IMR-90 (cell line): ENCODE measurements at regions not wholly inside any gene's neighbourhood (a gene's known extent, or its start where the extent isn't known, plus 50 kb on each side); places are given as distances from the start of the nearest gene placed in this dataset.

Source experiments
- ATAC-seq: fragments of 200-7000 bp; cut with Tn5 transposase; 2 replicates; pipeline ENCODE4 v1.9.1; 2020; ENCODE audit warnings: low read depth, mild to moderate bottlenecking, moderate library complexity
- BruUV-seq: library from RNA; stranded (reverse); fragments of 400-500 nt; replicated peaks from 2 replicates; lab custom pipeline; 2021; lab: Mats Ljungman, UMichigan
- CTCF ChIA-PET: fragments of 300-600 bp; formaldehyde crosslinking; extraction: SDS; loops from one replicate; lab custom pipeline; 2021; ENCODE audit warnings: antibody characterized with exemption; lab: Yijun Ruan, JAX
- POLR2A ChIA-PET: fragments of 300-600 bp; sonication (Branson Sonifier 250); formaldehyde crosslinking; loops from one replicate; lab custom pipeline; 2022; ENCODE audit warnings: antibody characterized with exemption; ENCODE audit not compliant: unreplicated experiment; lab: Charles Lee
- DNase-seq: peaks from one replicate; pipeline ENCODE4 v3.0.0; 2013
- H2AFZ ChIP-seq: replicated peaks from 2 replicates; pipeline ENCODE3; 2013; ENCODE audit warnings: low read length, mild to moderate bottlenecking; ENCODE audit not compliant: poor library complexity
- H2AK5ac ChIP-seq: 2 replicates; pipeline ENCODE4 v1.6.1; 2013; ENCODE audit warnings: low read depth, low read length, inconsistent platforms
- H2AK9ac ChIP-seq: replicated peaks from 2 replicates; pipeline ENCODE3; 2013; ENCODE audit warnings: mild to moderate bottlenecking, low read depth, low read length, moderate library complexity; ENCODE audit not compliant: poor library complexity
- H2BK120ac ChIP-seq: 2 replicates; pipeline ENCODE4 v1.6.1; 2013; ENCODE audit warnings: low read depth, low read length, inconsistent platforms
- H2BK15ac ChIP-seq: 3 replicates; pipeline ENCODE4 v1.6.1; 2013; ENCODE audit warnings: low read depth, low read length, inconsistent platforms
- H2BK20ac ChIP-seq: 2 replicates; pipeline ENCODE4 v1.6.1; 2013; ENCODE audit warnings: low read depth, mild to moderate bottlenecking, inconsistent platforms, low read length, moderate library complexity
- H2BK5ac ChIP-seq: 2 replicates; pipeline ENCODE4 v1.6.1; 2013; ENCODE audit warnings: mild to moderate bottlenecking, low read depth, low read length, inconsistent platforms; ENCODE audit not compliant: poor library complexity, severe bottlenecking
- H3K14ac ChIP-seq: replicated peaks from 2 replicates; pipeline ENCODE4 v1.6.1; 2013; ENCODE audit warnings: low read depth, low read length, inconsistent platforms
- H3K18ac ChIP-seq: 2 replicates; pipeline ENCODE4 v1.6.1; 2013; ENCODE audit warnings: low read depth, low read length, control low read depth
- H3K23ac ChIP-seq: 2 replicates; pipeline ENCODE4 v1.6.1; 2013; ENCODE audit warnings: low read depth, low read length, inconsistent platforms
- H3K27ac ChIP-seq: 2 replicates; pipeline ENCODE4 v1.5.1; 2013; ENCODE audit warnings: mild to moderate bottlenecking, control low read depth, low read length; ENCODE audit not compliant: insufficient read depth
- H3K27me3 ChIP-seq: 2 replicates; pipeline ENCODE4 v1.6.1; 2013; ENCODE audit warnings: low read length; ENCODE audit not compliant: control insufficient read depth, insufficient read depth
- H3K36me3 ChIP-seq: 2 replicates; pipeline ENCODE4 v1.6.1; 2013; ENCODE audit warnings: low read length, mixed read lengths; ENCODE audit not compliant: control insufficient read depth, insufficient read depth
- H3K4ac ChIP-seq: 2 replicates; pipeline ENCODE4 v1.6.1; 2013; ENCODE audit warnings: low read depth, low read length, inconsistent platforms
- H3K4me1 ChIP-seq: 2 replicates; pipeline ENCODE4 v1.6.1; 2013; ENCODE audit warnings: low read length, mixed read lengths; ENCODE audit not compliant: control insufficient read depth, insufficient read depth
- H3K4me2 ChIP-seq: 2 replicates; pipeline ENCODE4 v1.6.1; 2013; ENCODE audit warnings: low read depth, mild to moderate bottlenecking, control low read depth, low read length, moderate library complexity
- H3K4me3 ChIP-seq: 2 replicates; pipeline ENCODE4 v1.5.1; 2013; ENCODE audit warnings: low read depth, mild to moderate bottlenecking, control low read depth, low read length, moderate library complexity; ENCODE audit not compliant: insufficient read depth
- H3K56ac ChIP-seq: 2 replicates; pipeline ENCODE4 v1.6.1; 2013; ENCODE audit warnings: low read length, inconsistent platforms; ENCODE audit not compliant: insufficient read depth; ENCODE audit errors: extremely low read depth
- H3K79me1 ChIP-seq, 2 experiments: 2 replicates each; pipeline ENCODE4 v1.6.1; 2013; ENCODE audit warnings: low read length in 2 of 2, inconsistent platforms in 1 of 2, low read depth in 1 of 2
- H3K9ac ChIP-seq: 2 replicates; pipeline ENCODE4 v1.6.1; 2013; ENCODE audit warnings: low read depth, low read length, control low read depth
- H3K9me1 ChIP-seq: 2 replicates; pipeline ENCODE4 v1.6.1; 2013; ENCODE audit warnings: low read length, inconsistent platforms; ENCODE audit not compliant: insufficient read depth
- H3K9me3 ChIP-seq: 2 replicates; pipeline ENCODE4 v1.6.1; 2013; ENCODE audit warnings: low read length; ENCODE audit not compliant: control insufficient read depth, insufficient read depth
- H4K20me1 ChIP-seq: 2 replicates; pipeline ENCODE4 v1.6.1; 2013; ENCODE audit warnings: low read length, inconsistent platforms; ENCODE audit not compliant: insufficient read depth
- H4K5ac ChIP-seq: 2 replicates; pipeline ENCODE4 v1.6.1; 2013; ENCODE audit warnings: mild to moderate bottlenecking, low read depth, low read length, control low read depth
- H4K8ac ChIP-seq, 2 experiments: 2 replicates each; pipeline ENCODE4 v1.6.1; 2013; ENCODE audit warnings: low read depth in 2 of 2, low read length in 2 of 2, control low read depth in 1 of 2, inconsistent platforms in 1 of 2
- H4K91ac ChIP-seq: 2 replicates; pipeline ENCODE4 v1.6.1; 2013; ENCODE audit warnings: low read depth, low read length, inconsistent platforms; ENCODE audit not compliant: insufficient read depth
- BHLHE40 ChIP-seq: fragments of 150-350 bp; IDR thresholded peaks from 2 replicates; pipeline ENCODE4 v1.6.1; 2016; ENCODE audit warnings: mild to moderate bottlenecking, low read depth, low read length
- CEBPB ChIP-seq: IDR thresholded peaks from 2 replicates; pipeline ENCODE4 v1.6.1; 2012; ENCODE audit warnings: low read depth, low read length, improper control_type of control experiment
- FOS ChIP-seq: fragments of 150-350 bp; IDR thresholded peaks from 2 replicates; pipeline ENCODE4 v1.6.1; 2016; ENCODE audit warnings: low read depth, low read length
- MAFK ChIP-seq: IDR thresholded peaks from 2 replicates; pipeline ENCODE4 v1.6.1; 2012; ENCODE audit warnings: low read depth, low read length, improper control_type of control experiment
- MAZ ChIP-seq: IDR thresholded peaks from 2 replicates; pipeline ENCODE4 v1.6.1; 2012; ENCODE audit warnings: low read depth, mild to moderate bottlenecking, low read length, improper control_type of control experiment, moderate library complexity, borderline replicate concordance
- NFE2L2 ChIP-seq: fragments of 150-350 bp; IDR thresholded peaks from 2 replicates; pipeline ENCODE4 v1.6.1; 2016; ENCODE audit warnings: low read depth, mild to moderate bottlenecking, low read length
- POLR2A ChIP-seq: IDR thresholded peaks from 2 replicates; pipeline ENCODE4 v1.6.1; 2012; ENCODE audit warnings: mild to moderate bottlenecking, low read depth, low read length
- RAD21 ChIP-seq: IDR thresholded peaks from 2 replicates; pipeline ENCODE4 v1.6.1; 2012; ENCODE audit warnings: low read length, improper control_type of control experiment
- RCOR1 ChIP-seq: IDR thresholded peaks from 2 replicates; pipeline ENCODE4 v1.6.1; 2012; ENCODE audit warnings: mild to moderate bottlenecking, low read length, improper control_type of control experiment; ENCODE audit not compliant: insufficient replicate concordance
- RFX5 ChIP-seq: IDR thresholded peaks from 2 replicates; pipeline ENCODE4 v1.8.0; 2012; ENCODE audit warnings: low read depth, mild to moderate bottlenecking, low read length, moderate library complexity
- SMC3 ChIP-seq: fragments of 150-350 bp; IDR thresholded peaks from 2 replicates; pipeline ENCODE4 v1.6.1; 2016; ENCODE audit warnings: low read depth, mild to moderate bottlenecking, antibody characterized with exemption, low read length, moderate library complexity
- WGBS, 2 experiments: methylation state at CpG; one replicate each; pipeline versions ENCODE4 v1.1.5 to v1.1.7; 2013; ENCODE audit warnings: missing lambda C conversion rate in 2 of 2; ENCODE audit not compliant: insufficient read length in 1 of 2; ENCODE audit errors: extremely low coverage in 2 of 2; 5-methylcytosine and 5-hydroxymethylcytosine counted together
- dilution Hi-C: fragments of 300-500 bp; cut with HindIII; formaldehyde crosslinking; loops from one replicate; pipeline ENCODE4 v1.14.3; 2018; ENCODE audit warnings: low sequenced_read_pairs; ENCODE audit not compliant: unreplicated experiment
- in situ Hi-C: fragments of 300-500 bp; cut with MboI; formaldehyde crosslinking; loops from 3 replicates; pipeline ENCODE4 v1.14.3; 2019; ENCODE audit warnings: low sequenced_read_pairs, inconsistent platforms, mixed read lengths
- intact Hi-C: fragments of 100-400 bp; cut with micrococcal nuclease; formaldehyde crosslinking; loops from 2 replicates; pipeline ENCODE4 v1.10.0; 2022
- TF ChIP-seq, protein P1 (sequence below): conservative IDR thresholded peaks from 2 replicates; pipeline ENCODE4 v1.5.1; 2012; ENCODE audit warnings: mild to moderate bottlenecking, low read depth, low read length, improper control_type of control experiment
- TF ChIP-seq, protein P2 (sequence below): fragments of 150-350 bp; IDR thresholded peaks from 2 replicates; pipeline ENCODE4 v1.6.1; 2016; ENCODE audit warnings: low read depth, mild to moderate bottlenecking, low read length, moderate library complexity, borderline replicate concordance
- TF ChIP-seq, protein P3 (sequence below): fragments of 150-350 bp; IDR thresholded peaks from 2 replicates; pipeline ENCODE4 v1.6.1; 2017; ENCODE audit warnings: mild to moderate bottlenecking, antibody characterized with exemption, low read length, low read depth

DNA sequence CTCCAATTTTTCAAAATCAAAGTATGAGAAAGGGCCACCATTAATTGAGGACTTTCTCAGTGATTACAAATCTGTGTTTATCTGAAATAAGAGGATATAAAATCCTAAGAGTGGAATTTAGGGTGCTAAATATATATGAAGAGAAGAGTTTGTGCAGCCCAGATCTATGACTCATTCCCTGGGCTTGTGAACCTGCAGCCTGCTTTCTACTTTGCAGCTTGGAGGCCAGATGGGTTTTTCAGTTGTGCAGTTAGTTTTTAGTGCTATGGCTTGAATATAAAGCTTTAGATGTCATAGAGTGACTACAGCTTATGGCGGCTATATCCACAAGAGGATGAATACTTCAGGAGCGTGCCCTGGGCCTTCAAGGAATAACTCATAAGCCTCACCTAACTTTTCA, 1391.1 kb downstream of the FSTL5 start:
- Histone ChIP-seq H2AFZ (no peak overlapping the region), H3K18ac (no peak overlapping the region), H2BK120ac (no peak overlapping the region), H3K36me3 (no peaks in the 10 kb centered on the region), H4K8ac (no peak overlapping the region), H4K5ac (no peak overlapping the region), H3K4me2 (no peak overlapping the region), H3K4ac (no peak overlapping the region), H3K4me3 (no peak overlapping the region), H3K27ac (no peak overlapping the region), H3K27me3 (no peaks in the 10 kb centered on the region), H3K9ac (no peak overlapping the region), H3K23ac (no peak overlapping the region), H3K4me1 (no peaks in the 10 kb centered on the region), H2AK5ac (no peak overlapping the region), H3K79me1 (no peaks in the 10 kb centered on the region), H3K14ac (no peak overlapping the region), H2BK20ac (no peak overlapping the region), H3K9me1 (no peaks in the 10 kb centered on the region), H4K20me1 (no peaks in the 10 kb centered on the region), H3K9me3 (0 out of 2 replicates have a peak, but pooled peaks cover 1% of the 10 kb centered on the region), H2AK9ac (no peak overlapping the region), H4K91ac (no peak overlapping the region), H3K56ac (no peak overlapping the region), H2BK15ac (no peak overlapping the region), H2BK5ac (no peak overlapping the region)
- no CpG with 5 or more reads among the region's 2 CpGs for WGBS, 2 experiments
- intact Hi-C loops (no loop called here), dilution Hi-C loops (no loop called here), in situ Hi-C loops (no loop called here)
- BruUV-seq = no TSS peak
- TF ChIP-seq BHLHE40 = no peak
- TF ChIP-seq, protein P1, sequence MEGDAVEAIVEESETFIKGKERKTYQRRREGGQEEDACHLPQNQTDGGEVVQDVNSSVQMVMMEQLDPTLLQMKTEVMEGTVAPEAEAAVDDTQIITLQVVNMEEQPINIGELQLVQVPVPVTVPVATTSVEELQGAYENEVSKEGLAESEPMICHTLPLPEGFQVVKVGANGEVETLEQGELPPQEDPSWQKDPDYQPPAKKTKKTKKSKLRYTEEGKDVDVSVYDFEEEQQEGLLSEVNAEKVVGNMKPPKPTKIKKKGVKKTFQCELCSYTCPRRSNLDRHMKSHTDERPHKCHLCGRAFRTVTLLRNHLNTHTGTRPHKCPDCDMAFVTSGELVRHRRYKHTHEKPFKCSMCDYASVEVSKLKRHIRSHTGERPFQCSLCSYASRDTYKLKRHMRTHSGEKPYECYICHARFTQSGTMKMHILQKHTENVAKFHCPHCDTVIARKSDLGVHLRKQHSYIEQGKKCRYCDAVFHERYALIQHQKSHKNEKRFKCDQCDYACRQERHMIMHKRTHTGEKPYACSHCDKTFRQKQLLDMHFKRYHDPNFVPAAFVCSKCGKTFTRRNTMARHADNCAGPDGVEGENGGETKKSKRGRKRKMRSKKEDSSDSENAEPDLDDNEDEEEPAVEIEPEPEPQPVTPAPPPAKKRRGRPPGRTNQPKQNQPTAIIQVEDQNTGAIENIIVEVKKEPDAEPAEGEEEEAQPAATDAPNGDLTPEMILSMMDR = no peak
- no peak for TF ChIP-seq RCOR1
- no peak for TF ChIP-seq MAZ
- no peak for TF ChIP-seq RFX5
- TF ChIP-seq, protein P2, sequence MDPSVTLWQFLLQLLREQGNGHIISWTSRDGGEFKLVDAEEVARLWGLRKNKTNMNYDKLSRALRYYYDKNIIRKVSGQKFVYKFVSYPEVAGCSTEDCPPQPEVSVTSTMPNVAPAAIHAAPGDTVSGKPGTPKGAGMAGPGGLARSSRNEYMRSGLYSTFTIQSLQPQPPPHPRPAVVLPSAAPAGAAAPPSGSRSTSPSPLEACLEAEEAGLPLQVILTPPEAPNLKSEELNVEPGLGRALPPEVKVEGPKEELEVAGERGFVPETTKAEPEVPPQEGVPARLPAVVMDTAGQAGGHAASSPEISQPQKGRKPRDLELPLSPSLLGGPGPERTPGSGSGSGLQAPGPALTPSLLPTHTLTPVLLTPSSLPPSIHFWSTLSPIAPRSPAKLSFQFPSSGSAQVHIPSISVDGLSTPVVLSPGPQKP = no peak
- no peak for TF ChIP-seq CEBPB
- TF ChIP-seq, protein P3, sequence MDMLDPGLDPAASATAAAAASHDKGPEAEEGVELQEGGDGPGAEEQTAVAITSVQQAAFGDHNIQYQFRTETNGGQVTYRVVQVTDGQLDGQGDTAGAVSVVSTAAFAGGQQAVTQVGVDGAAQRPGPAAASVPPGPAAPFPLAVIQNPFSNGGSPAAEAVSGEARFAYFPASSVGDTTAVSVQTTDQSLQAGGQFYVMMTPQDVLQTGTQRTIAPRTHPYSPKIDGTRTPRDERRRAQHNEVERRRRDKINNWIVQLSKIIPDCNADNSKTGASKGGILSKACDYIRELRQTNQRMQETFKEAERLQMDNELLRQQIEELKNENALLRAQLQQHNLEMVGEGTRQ = no peak
- TF ChIP-seq FOS = no peak
- no peak for TF ChIP-seq SMC3
- no peak for TF ChIP-seq MAFK
- TF ChIP-seq NFE2L2 = no peak
- no peak for TF ChIP-seq POLR2A
- no peak for TF ChIP-seq RAD21
- CTCF ChIA-PET = no interaction called here
- DNase-seq (no peak), ATAC-seq (no peak)
- POLR2A ChIA-PET = no interaction called here
